GM12875 (cell line): ENCODE measurements at regions not wholly inside any gene's neighbourhood (a gene's known extent, or its start where the extent isn't known, plus 50 kb on each side); places are given as distances from the start of the nearest gene placed in this dataset.

Experiments
- H3K4me3 ChIP-seq: one replicate; pipeline ENCODE4 v1.5.1; 2011; ENCODE audit warnings: low read depth, low read length, control low read depth
- CTCF ChIP-seq: IDR thresholded peaks from 2 replicates; pipeline ENCODE4 v1.5.1; 2011; ENCODE audit warnings: low read depth, mild to moderate bottlenecking, control low read depth, inconsistent platforms, low read length, moderate library complexity, borderline replicate concordance; ENCODE audit not compliant: insufficient read depth

GRCh38 chr5:3201941-3202340, 393.7 kb upstream of the IRX1 start:
- no peak for TF ChIP-seq CTCF
- no peak overlapping the region for H3K4me3 ChIP-seq

- no peak for TF ChIP-seq CTCF
- H3K4me3 ChIP-seq = no peak overlapping the region
Measured at GRCh38 chr5:3201121-3201520, 394.5 kb upstream of the IRX1 start.

GRCh38 chr5:3199962-3200755, 395.5 kb upstream of the IRX1 start:
- TF ChIP-seq CTCF = no peak
- no peak overlapping the region for H3K4me3 ChIP-seq

GRCh38 chr5:3198074-3198449, 397.6 kb upstream of the IRX1 start:
- no peak overlapping the region for H3K4me3 ChIP-seq
- TF ChIP-seq CTCF = no peak

GRCh38 chr5:3197304-3198073, 398.1 kb upstream of the IRX1 start:
- H3K4me3 ChIP-seq = no peak overlapping the region
- no peak for TF ChIP-seq CTCF

GRCh38 chr5:3195994-3196393, 399.6 kb upstream of the IRX1 start:
- no peak overlapping the region for H3K4me3 ChIP-seq
- TF ChIP-seq CTCF = no peak

GRCh38 chr5:3194684-3195083, 400.9 kb upstream of the IRX1 start:
- TF ChIP-seq CTCF = no peak

More at GRCh38 chr5:3194684-3195083, 400.9 kb upstream of the IRX1 start:
- no peak overlapping the region for H3K4me3 ChIP-seq
